Panc1 (cell line): ENCODE measurements at regions not wholly inside any gene's neighbourhood (a gene's known extent, or its start where the extent isn't known, plus 50 kb on each side); places are given as distances from the start of the nearest gene placed in this dataset.

ENCODE experiments used
- SIN3A ChIP-seq: IDR thresholded peaks from 2 replicates; pipeline ENCODE4 v1.6.1; 2012; ENCODE audit warnings: low read depth, mild to moderate bottlenecking, low read length, moderate library complexity, borderline replicate concordance; ENCODE audit not compliant: insufficient read depth
- TCF7L2 ChIP-seq: IDR thresholded peaks from 2 replicates; pipeline ENCODE4 v1.6.1; 2011; ENCODE audit warnings: mild to moderate bottlenecking, low read depth, low read length, inconsistent platforms
- TF ChIP-seq, protein P1 (sequence below): fragments of 450-650 bp; IDR thresholded peaks from 2 replicates; pipeline ENCODE4 v1.5.1; 2017; ENCODE audit warnings: mild to moderate bottlenecking

DNA sequence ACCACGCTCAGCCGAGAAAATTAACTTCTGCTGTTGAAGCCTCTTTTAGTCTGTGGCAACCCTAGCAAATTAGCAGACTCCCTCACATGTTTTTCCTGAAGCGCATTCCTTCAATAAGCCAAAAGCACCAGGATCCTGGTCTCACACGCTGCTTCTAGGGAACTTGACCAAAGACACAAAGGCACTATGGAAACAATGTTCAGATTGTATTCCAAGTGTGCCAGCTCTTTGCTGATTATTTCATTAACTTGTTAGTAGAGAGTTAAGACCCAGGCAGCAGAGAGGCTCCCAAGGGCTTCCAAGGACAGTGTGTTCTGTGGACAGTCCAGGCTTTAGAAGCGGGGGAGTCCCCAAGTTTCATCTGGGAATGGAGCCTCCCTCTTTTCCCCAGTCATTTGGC lies 94.4 kb upstream of the BASP1 start:
- TF ChIP-seq, protein P1, sequence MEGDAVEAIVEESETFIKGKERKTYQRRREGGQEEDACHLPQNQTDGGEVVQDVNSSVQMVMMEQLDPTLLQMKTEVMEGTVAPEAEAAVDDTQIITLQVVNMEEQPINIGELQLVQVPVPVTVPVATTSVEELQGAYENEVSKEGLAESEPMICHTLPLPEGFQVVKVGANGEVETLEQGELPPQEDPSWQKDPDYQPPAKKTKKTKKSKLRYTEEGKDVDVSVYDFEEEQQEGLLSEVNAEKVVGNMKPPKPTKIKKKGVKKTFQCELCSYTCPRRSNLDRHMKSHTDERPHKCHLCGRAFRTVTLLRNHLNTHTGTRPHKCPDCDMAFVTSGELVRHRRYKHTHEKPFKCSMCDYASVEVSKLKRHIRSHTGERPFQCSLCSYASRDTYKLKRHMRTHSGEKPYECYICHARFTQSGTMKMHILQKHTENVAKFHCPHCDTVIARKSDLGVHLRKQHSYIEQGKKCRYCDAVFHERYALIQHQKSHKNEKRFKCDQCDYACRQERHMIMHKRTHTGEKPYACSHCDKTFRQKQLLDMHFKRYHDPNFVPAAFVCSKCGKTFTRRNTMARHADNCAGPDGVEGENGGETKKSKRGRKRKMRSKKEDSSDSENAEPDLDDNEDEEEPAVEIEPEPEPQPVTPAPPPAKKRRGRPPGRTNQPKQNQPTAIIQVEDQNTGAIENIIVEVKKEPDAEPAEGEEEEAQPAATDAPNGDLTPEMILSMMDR, result no peak
- TF ChIP-seq SIN3A, result no peak
- no peak for TF ChIP-seq TCF7L2
